H1 (cell line): ENCODE measurements at regions not wholly inside any gene's neighbourhood (a gene's known extent, or its start where the extent isn't known, plus 50 kb on each side); places are given as distances from the start of the nearest gene placed in this dataset.

Experiments
- CTCF ChIA-PET: fragments of 300-600 bp; sonication (Branson Sonifier 250); formaldehyde crosslinking; loops from one replicate; lab custom pipeline; 2021; ENCODE audit not compliant: partially characterized antibody; lab: Charles Lee
- POLR2A ChIA-PET: fragments of 300-600 bp; sonication (Branson Sonifier 250); formaldehyde crosslinking; loops from one replicate; lab custom pipeline; 2021; ENCODE audit warnings: inconsistent platforms; ENCODE audit not compliant: partially characterized antibody; lab: Charles Lee
- DNase-seq, 2 experiments: peaks; one replicate each; pipeline versions ENCODE4 v3.0.0 to v3.0.0-alpha.2; 2010 to 2022; ENCODE audit warnings: low spot score in 2 of 2, low read depth in 1 of 2, mixed read lengths in 1 of 2
- FAIRE-seq: peaks from 2 replicates; lab custom pipeline; 2011; peaks lifted over from hg19 to GRCh38; lab: Jason Lieb, UNC
- H2AFZ ChIP-seq: 2 replicates; pipeline ENCODE4 v1.8.1; 2012; ENCODE audit warnings: low read length, inconsistent platforms
- H2AK5ac ChIP-seq: 2 replicates; pipeline ENCODE4 v1.6.1; 2013; ENCODE audit warnings: low read depth, low read length
- H2BK120ac ChIP-seq: replicated peaks from 2 replicates; pipeline ENCODE3; 2013; ENCODE audit warnings: low read depth, low read length, inconsistent platforms
- H2BK12ac ChIP-seq: 2 replicates; pipeline ENCODE4 v1.6.1; 2013; ENCODE audit warnings: low read depth, low read length
- H2BK15ac ChIP-seq: 2 replicates; pipeline ENCODE4 v1.6.1; 2013; ENCODE audit warnings: low read length
- H2BK20ac ChIP-seq: 2 replicates; pipeline ENCODE4 v1.6.1; 2013; ENCODE audit warnings: low read length
- H2BK5ac ChIP-seq: 2 replicates; pipeline ENCODE4 v1.6.1; 2013; ENCODE audit warnings: low read depth, low read length
- H3K14ac ChIP-seq: 2 replicates; pipeline ENCODE4 v1.6.1; 2013; ENCODE audit warnings: inconsistent platforms; ENCODE audit not compliant: insufficient read length
- H3K18ac ChIP-seq: 2 replicates; pipeline ENCODE4 v1.6.1; 2013; ENCODE audit warnings: low read length; ENCODE audit errors: extremely low read depth
- H3K23ac ChIP-seq: 2 replicates; pipeline ENCODE4 v1.6.1; 2013; ENCODE audit warnings: inconsistent platforms; ENCODE audit not compliant: insufficient read length
- H3K23me2 ChIP-seq: 2 replicates; pipeline ENCODE4 v1.6.1; 2013; ENCODE audit warnings: low read depth, low read length
- H3K27ac ChIP-seq: 2 replicates; pipeline ENCODE4 v1.6.1; 2011; ENCODE audit warnings: low read depth, low read length, inconsistent platforms
- H3K27me3 ChIP-seq, 4 experiments: replicated peaks in 1 of 4; 1 replicate in 1 of 4; 2 replicates in 3 of 4; pipeline versions ENCODE4 v1.6.1 to v1.8.1; 2011 to 2013; ENCODE audit warnings: low read length in 3 of 4, mild to moderate bottlenecking in 3 of 4, inconsistent platforms in 2 of 4, mixed read lengths in 2 of 4, moderate library complexity in 1 of 4; ENCODE audit not compliant: control insufficient read depth in 3 of 4, insufficient read depth in 3 of 4; ENCODE audit errors: extremely low read depth in 1 of 4
- H3K36me3 ChIP-seq, 4 experiments: 2 replicates each; pipeline versions ENCODE4 v1.6.1 to v1.8.1; 2011 to 2013; ENCODE audit warnings: mild to moderate bottlenecking in 4 of 4, low read length in 3 of 4, moderate library complexity in 2 of 4, control low read depth in 1 of 4, inconsistent platforms in 1 of 4; ENCODE audit not compliant: insufficient read depth in 4 of 4, control insufficient read depth in 2 of 4
- H3K4ac ChIP-seq: replicated peaks from 2 replicates; pipeline ENCODE3; 2013; ENCODE audit warnings: low read length, low read depth, mixed read lengths, inconsistent platforms; ENCODE audit not compliant: insufficient read length
- H3K4me1 ChIP-seq, 4 experiments: replicated peaks in 1 of 4; 1 replicate in 1 of 4; 2 replicates in 3 of 4; pipeline versions ENCODE4 v1.6.1 to v1.8.1; 2011 to 2013; ENCODE audit warnings: low read length in 3 of 4, inconsistent platforms in 2 of 4, mixed read lengths in 1 of 4; ENCODE audit not compliant: insufficient read depth in 4 of 4, control insufficient read depth in 3 of 4
- H3K4me2 ChIP-seq, 2 experiments: 2 replicates each; pipeline versions ENCODE4 v1.6.1 to v1.8.1; 2011 to 2013; ENCODE audit warnings: low read depth in 2 of 2, low read length in 2 of 2, control low read depth in 1 of 2, inconsistent platforms in 1 of 2, mild to moderate bottlenecking in 1 of 2; ENCODE audit not compliant: insufficient read depth in 1 of 2
- H3K4me3 ChIP-seq, 4 experiments: fragments of 200-600, 300-600 bp in 1 of 4; sonication (generic), shearing (Covaris generic), sonication (Bioruptor Twin) in 1 of 4; 2 replicates each; pipeline versions ENCODE4 v1.5.1 to v1.8.1; 2011 to 2016; ENCODE audit warnings: low read length in 4 of 4, low read depth in 3 of 4, control low read depth in 2 of 4, inconsistent platforms in 2 of 4, mild to moderate bottlenecking in 2 of 4, mixed read lengths in 1 of 4, moderate library complexity in 1 of 4; ENCODE audit not compliant: insufficient read depth in 2 of 4; ENCODE audit errors: extremely low read depth in 1 of 4
- H3K56ac ChIP-seq: replicated peaks from 2 replicates; pipeline ENCODE3; 2013; ENCODE audit warnings: low read depth, mild to moderate bottlenecking, mixed read lengths, low read length, inconsistent platforms; ENCODE audit not compliant: insufficient read length
- H3K79me1 ChIP-seq: 2 replicates; pipeline ENCODE4 v1.6.1; 2013; ENCODE audit warnings: low read depth, low read length, control low read depth
- H3K79me2 ChIP-seq, 2 experiments: 2 replicates each; pipeline versions ENCODE4 v1.6.1 to v1.8.1; 2012 to 2013; ENCODE audit warnings: low read length in 2 of 2, mild to moderate bottlenecking in 2 of 2, inconsistent platforms in 1 of 2; ENCODE audit not compliant: insufficient read depth in 2 of 2, control insufficient read depth in 1 of 2
- H3K9ac ChIP-seq, 4 experiments: replicated peaks in 1 of 4; 1 replicate in 1 of 4; 2 replicates in 3 of 4; pipeline versions ENCODE4 v1.6.1 to v1.8.1; 2011 to 2013; ENCODE audit warnings: low read depth in 3 of 4, low read length in 3 of 4, control low read depth in 2 of 4, mild to moderate bottlenecking in 2 of 4, moderate library complexity in 2 of 4, inconsistent platforms in 1 of 4; ENCODE audit errors: extremely low read depth in 1 of 4
- H3K9me3 ChIP-seq, 2 experiments: 2 replicates each; pipeline versions ENCODE4 v1.6.1 to v1.8.1; 2012 to 2013; ENCODE audit warnings: mild to moderate bottlenecking in 2 of 2, moderate library complexity in 2 of 2, control low read depth in 1 of 2, inconsistent platforms in 1 of 2, low read depth in 1 of 2, low read length in 1 of 2, mixed read lengths in 1 of 2; ENCODE audit not compliant: insufficient read depth in 2 of 2
- H4K20me1 ChIP-seq, 2 experiments: replicated peaks in 1 of 2; 2 replicates each; pipeline versions ENCODE3 to v1.8.1; 2011 to 2013; ENCODE audit warnings: inconsistent platforms in 2 of 2, low read length in 2 of 2, mild to moderate bottlenecking in 1 of 2; ENCODE audit not compliant: insufficient read depth in 2 of 2, control insufficient read depth in 1 of 2
- H4K5ac ChIP-seq: 2 replicates; pipeline ENCODE4 v1.6.1; 2013; ENCODE audit warnings: low read length, low read depth, mixed read lengths, inconsistent platforms; ENCODE audit not compliant: insufficient read length
- H4K8ac ChIP-seq: 2 replicates; pipeline ENCODE4 v1.8.0; 2013; ENCODE audit warnings: mild to moderate bottlenecking, moderate library complexity, low read length, inconsistent platforms; ENCODE audit not compliant: insufficient read depth; ENCODE audit errors: extremely low read depth
- H4K91ac ChIP-seq: replicated peaks from 2 replicates; pipeline ENCODE3; 2013; ENCODE audit warnings: low read length, mixed read lengths, inconsistent platforms; ENCODE audit not compliant: insufficient read length
- ASH2L ChIP-seq: fragments of 200-600, 300-600 bp; sonication (generic); IDR thresholded peaks from one replicate; pipeline ENCODE4 v1.7.1; 2017; ENCODE audit warnings: low read length
- BACH1 ChIP-seq: IDR thresholded peaks from 2 replicates; pipeline ENCODE4 v1.6.1; 2012; ENCODE audit warnings: low read length, improper control_type of control experiment
- CTBP2 ChIP-seq: IDR thresholded peaks from 2 replicates; pipeline ENCODE4 v1.7.0; 2011; ENCODE audit warnings: borderline replicate concordance, mild to moderate bottlenecking, moderate library complexity, mixed read lengths, low read length; ENCODE audit not compliant: insufficient read depth, insufficient read length
- EZH2 ChIP-seq: fragments of 200-600 bp; sonication (generic); IDR thresholded peaks from 2 replicates; pipeline ENCODE4 v1.7.1; 2012; ENCODE audit warnings: low read depth, mild to moderate bottlenecking, moderate library complexity, low read length, inconsistent platforms; ENCODE audit not compliant: severe bottlenecking
- KDM1A ChIP-seq: fragments of 200-600, 300-600 bp; sonication (generic); IDR thresholded peaks from 2 replicates; pipeline ENCODE4 v1.7.1; 2016; ENCODE audit warnings: mild to moderate bottlenecking, low read length, borderline replicate concordance
- PHF8 ChIP-seq: fragments of 200-600 bp; sonication (generic); conservative IDR thresholded peaks from 2 replicates; pipeline ENCODE4 v1.7.1; 2012; ENCODE audit warnings: low read depth, mild to moderate bottlenecking, inconsistent platforms, low read length, moderate library complexity
- RNF2 ChIP-seq: fragments of 200-900, 300-1000 bp; sonication (generic); IDR thresholded peaks from 2 replicates; pipeline ENCODE4 v1.7.1; 2016; ENCODE audit warnings: borderline replicate concordance, low read depth, mild to moderate bottlenecking, antibody characterized with exemption, low read length; ENCODE audit not compliant: poor library complexity, severe bottlenecking; ENCODE audit errors: missing control alignments
- TEAD4 ChIP-seq: IDR thresholded peaks from 2 replicates; pipeline ENCODE4 v1.6.1; 2012; ENCODE audit warnings: low read depth, low read length, inconsistent platforms, mixed read lengths
- YY1 ChIP-seq: IDR thresholded peaks from 2 replicates; pipeline ENCODE4 v1.6.1; 2011; ENCODE audit warnings: low read depth, mild to moderate bottlenecking, low read length

- H3K4me2 ChIP-seq: no peak overlapping the region
- H3K4me3 ChIP-seq: no peak overlapping the region
- H3K27ac ChIP-seq: no peak overlapping the region
- no peak overlapping the region for H2AK5ac ChIP-seq
- no peak overlapping the region for H3K23ac ChIP-seq
- ChIA-PET POLR2A (no interaction called here), CTCF (no interaction called here)
- no peak overlapping the region for H3K9ac ChIP-seq
- no peaks in the 10 kb centered on the region for H3K79me2 ChIP-seq
- H2AFZ ChIP-seq: no peak overlapping the region
- no peak overlapping the region for H2BK12ac ChIP-seq
- H3K36me3 ChIP-seq: no peaks in the 10 kb centered on the region
- H3K79me1 ChIP-seq: no peaks in the 10 kb centered on the region
- no peak overlapping the region for H4K5ac ChIP-seq
- H3K56ac ChIP-seq: no peak overlapping the region
- H3K4ac ChIP-seq: no peak overlapping the region
- H3K9me3 ChIP-seq: no peaks in the 10 kb centered on the region
- TF ChIP-seq PHF8 (no peak), BACH1 (no peak), ASH2L (no peak), CTBP2 (no peak), RNF2 (no peak), YY1 (no peak), TEAD4 (no peak), KDM1A (no peak), EZH2 (no peak)
- no peak overlapping the region for H2BK5ac ChIP-seq
- no peaks in the 10 kb centered on the region for H3K23me2 ChIP-seq
- FAIRE-seq (no peak), DNase-seq (no peak)
- no peaks in the 10 kb centered on the region for H3K4me1 ChIP-seq
- no peaks in the 10 kb centered on the region for H4K20me1 ChIP-seq
- no peak overlapping the region for H3K18ac ChIP-seq
- H4K91ac ChIP-seq: no peak overlapping the region
- H3K14ac ChIP-seq: no peak overlapping the region
- H2BK120ac ChIP-seq: no peak overlapping the region
- no peak overlapping the region for H2BK20ac ChIP-seq
- H2BK15ac ChIP-seq: no peak overlapping the region
- H4K8ac ChIP-seq: no peak overlapping the region
- H3K27me3 ChIP-seq: no peaks in the 10 kb centered on the region
These were observed 894.3 kb downstream of the NLGN4Y start for GRCh38 chrY:15418613-15419012.
